ENCODE measurements at regions not wholly inside any gene's neighbourhood (a gene's known extent, or its start where the extent isn't known, plus 50 kb on each side); places are given as distances from the start of the nearest gene placed in this dataset.

- 94 to 95% methylated on average over 3 of the region's 5 CpGs for WGBS, 2 donors (ENCODE audit: low coverage in 1 of 2)
- no peak for TF ChIP-seq POLR2AphosphoS5 (IDR thresholded peaks at IDR 0.05)
- TF ChIP-seq CTCF (IDR thresholded peaks at IDR 0.05) = no peak
- no peak for TF ChIP-seq EP300 (IDR thresholded peaks at IDR 0.05)
- TF ChIP-seq POLR2A (IDR thresholded peaks at IDR 0.05) = no peak
- no peak for ATAC-seq
Measured at GRCh38 chr13:78976696-78977095, 317.7 kb upstream of the OBI1 start.

GRCh38 chr13:78972561-78972960 is 313.6 kb upstream of the OBI1 start:
- Histone ChIP-seq H3K4me1 (no peaks in the 10 kb centered on the region), H3K36me3 (no peaks in the 10 kb centered on the region), H3K27me3 (peaks cover 11% of the 10 kb centered on the region), H3K27ac (no peak overlapping the region), H3K4me3 (no peak overlapping the region), H3K9me3 (no peaks in the 10 kb centered on the region)
- WGBS, 2 donors (ENCODE audit: low coverage in 1 of 2) = 89 to 90% methylated on average over 2 to 3 of the region's 3 CpGs
- no peak for ATAC-seq
- TF ChIP-seq POLR2A (IDR thresholded peaks at IDR 0.05) (no peak), EP300 (IDR thresholded peaks at IDR 0.05) (no peak), CTCF (IDR thresholded peaks at IDR 0.05) (no peak), POLR2AphosphoS5 (IDR thresholded peaks at IDR 0.05) (no peak)

More at GRCh38 chr13:78976696-78977095, 317.7 kb upstream of the OBI1 start:
- H3K27ac ChIP-seq = no peak overlapping the region
- peaks cover 14% of the 10 kb centered on the region for H3K27me3 ChIP-seq
- no peaks in the 10 kb centered on the region for H3K4me1 ChIP-seq
- no peaks in the 10 kb centered on the region for H3K9me3 ChIP-seq
- no peak overlapping the region for H3K4me3 ChIP-seq
- H3K36me3 ChIP-seq = no peaks in the 10 kb centered on the region

- no peaks in the 10 kb centered on the region for H3K36me3 ChIP-seq
- TF ChIP-seq POLR2A (IDR thresholded peaks at IDR 0.05) (no peak), POLR2AphosphoS5 (IDR thresholded peaks at IDR 0.05) (no peak), EP300 (IDR thresholded peaks at IDR 0.05) (no peak), CTCF (IDR thresholded peaks at IDR 0.05) (no peak)
- ATAC-seq = no peak
- no peaks in the 10 kb centered on the region for H3K4me1 ChIP-seq
- H3K27ac ChIP-seq = no peak overlapping the region
- H3K27me3 ChIP-seq = peaks cover 5% of the 10 kb centered on the region
- H3K4me3 ChIP-seq = no peak overlapping the region
- no peaks in the 10 kb centered on the region for H3K9me3 ChIP-seq
- 63 to 65% methylated on average over 4 of the region's 4 CpGs for WGBS, 2 donors (ENCODE audit: low coverage in 1 of 2)
Measured at GRCh38 chr13:78971355-78972025, 312.5 kb upstream of the OBI1 start.

- TF ChIP-seq POLR2AphosphoS5 (IDR thresholded peaks at IDR 0.05) (no peak), EP300 (IDR thresholded peaks at IDR 0.05) (no peak), CTCF (IDR thresholded peaks at IDR 0.05) (no peak)
- Histone ChIP-seq H3K9me3 (no peaks in the 10 kb centered on the region), H3K27me3 (peaks cover 6% of the 10 kb centered on the region), H3K4me1 (no peaks in the 10 kb centered on the region), H3K36me3 (no peaks in the 10 kb centered on the region), H3K4me3 (no peak overlapping the region), H3K27ac (no peak overlapping the region)
- no peak for ATAC-seq
- 80% methylated on average over 7 of the region's 8 CpGs; no CpG with 5 or more reads in 1 of the 2 donors for WGBS, 2 donors (ENCODE audit: low coverage in 1 of 2)
Measured at GRCh38 chr13:78960881-78961280, 301.9 kb upstream of the OBI1 start.

- H3K4me1 ChIP-seq = no peaks in the 10 kb centered on the region
- H3K27me3 ChIP-seq = peaks cover 6% of the 10 kb centered on the region
- TF ChIP-seq POLR2AphosphoS5 (IDR thresholded peaks at IDR 0.05) (no peak), CTCF (IDR thresholded peaks at IDR 0.05) (no peak), EP300 (IDR thresholded peaks at IDR 0.05) (no peak)
- 0 to 17% methylated on average over 1 to 5 of the region's 5 CpGs for WGBS, 2 donors (ENCODE audit: low coverage in 1 of 2)
- no peak overlapping the region for H3K27ac ChIP-seq
- no peaks in the 10 kb centered on the region for H3K9me3 ChIP-seq
- H3K4me3 ChIP-seq = no peak overlapping the region
- H3K36me3 ChIP-seq = no peaks in the 10 kb centered on the region
- no peak for ATAC-seq
Measured at GRCh38 chr13:78958006-78958405, 299.1 kb upstream of the OBI1 start.

Data from gastroesophageal sphincter (tissue), 4 donors.